ENCODE measurements at regions not wholly inside any gene's neighbourhood (a gene's known extent, or its start where the extent isn't known, plus 50 kb on each side); places are given as distances from the start of the nearest gene placed in this dataset.

DNA sequence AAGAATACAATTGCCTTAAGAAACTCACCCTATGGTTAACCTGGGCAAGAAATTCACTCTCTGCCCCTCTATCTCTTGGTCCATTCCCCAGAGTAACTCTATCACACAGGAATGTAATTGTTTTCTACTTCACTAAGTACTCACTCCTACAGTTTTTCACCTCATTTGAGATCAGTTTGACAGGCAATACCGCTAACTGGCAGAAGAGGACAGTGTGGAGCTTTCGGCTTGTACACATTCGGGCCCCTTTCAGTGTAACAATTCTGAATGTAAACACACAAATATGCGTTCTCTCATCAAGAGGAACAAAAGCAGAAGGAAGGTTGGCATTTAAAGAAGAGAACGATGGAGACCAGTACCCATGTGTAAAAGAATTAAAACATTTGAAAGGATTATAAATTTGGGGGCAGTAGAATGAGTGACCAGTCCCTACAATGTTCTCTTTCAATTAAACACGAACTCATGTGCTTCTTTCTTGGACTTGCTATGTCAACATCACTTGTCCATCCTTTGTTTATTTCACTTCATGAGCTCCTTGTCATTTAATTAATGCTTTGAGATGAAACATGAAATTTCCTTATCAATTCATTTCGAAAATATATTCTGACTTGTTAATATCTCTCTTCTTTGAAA, 188.5 kb upstream of the GRAMD2B start:
- no peak for DNase-seq (ENCODE audit: low spot score in 2 of 2, unreplicated experiment in 2 of 2)
- H3K27ac Mint-ChIP-seq, result no peak overlapping the region
- H3K4me3 Mint-ChIP-seq, result no peak overlapping the region
- TF ChIP-seq CTCF (IDR thresholded peaks at IDR 0.05; ENCODE audit: unreplicated experiment), result peak; percentile 29
- H3K9me3 Mint-ChIP-seq, result peaks cover 18% of the 10 kb centered on the region
- H3K4me1 Mint-ChIP-seq, result peaks cover 2% of the 10 kb centered on the region
- H3K27me3 Mint-ChIP-seq (ENCODE audit: low read depth), result no peaks in the 10 kb centered on the region
- no peaks in the 10 kb centered on the region for H3K36me3 Mint-ChIP-seq

DNA sequence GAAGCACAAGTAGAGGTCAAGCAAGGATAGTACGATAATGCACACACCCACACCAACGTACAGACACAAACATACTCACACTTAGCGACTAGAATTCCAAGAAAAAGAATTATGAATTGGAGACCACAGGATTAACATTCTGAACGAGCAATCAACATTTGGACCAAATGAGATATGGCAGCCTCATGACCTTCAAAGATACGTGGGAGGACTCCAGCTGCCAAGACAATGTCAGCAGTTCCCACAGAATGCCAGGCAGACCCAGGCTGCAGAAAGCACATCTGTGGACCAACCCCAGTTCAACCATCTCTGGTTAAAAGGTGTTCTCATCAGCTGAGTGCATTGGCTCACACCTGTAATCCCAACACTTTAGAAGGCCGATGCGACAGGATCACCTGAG, 187.6 kb upstream of the GRAMD2B start:
- Mint-ChIP-seq H3K4me3 (no peak overlapping the region), H3K4me1 (peaks cover 2% of the 10 kb centered on the region), H3K27ac (no peak overlapping the region), H3K36me3 (no peaks in the 10 kb centered on the region), H3K9me3 (peaks cover 9% of the 10 kb centered on the region), H3K27me3 (ENCODE audit: low read depth) (no peaks in the 10 kb centered on the region)
- no peak for TF ChIP-seq CTCF (IDR thresholded peaks at IDR 0.05; ENCODE audit: unreplicated experiment)
- DNase-seq (ENCODE audit: low spot score in 2 of 2, unreplicated experiment in 2 of 2), result no peak

DNA sequence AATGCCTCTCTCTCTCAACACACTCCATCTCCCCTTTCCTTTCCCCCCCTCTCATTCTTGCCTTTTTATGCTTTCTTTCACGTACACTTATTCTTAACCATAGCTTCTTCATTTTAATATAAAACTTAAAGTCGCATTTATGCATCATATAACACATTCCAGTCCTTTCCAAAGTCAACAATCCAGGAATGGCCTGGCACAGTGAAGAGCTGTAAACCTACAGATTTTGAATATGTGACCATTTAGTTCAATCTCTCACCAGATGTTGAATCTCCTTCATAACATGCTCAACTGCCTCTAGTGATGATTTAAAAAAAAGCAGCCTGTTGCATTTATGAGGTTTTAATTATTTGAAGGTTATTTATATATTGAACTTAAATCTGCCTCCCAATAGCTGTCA, 186.2 kb upstream of the GRAMD2B start:
- Mint-ChIP-seq H3K4me1 (peaks cover 2% of the 10 kb centered on the region), H3K27ac (no peak overlapping the region), H3K36me3 (no peaks in the 10 kb centered on the region), H3K9me3 (no peaks in the 10 kb centered on the region), H3K4me3 (no peak overlapping the region), H3K27me3 (ENCODE audit: low read depth) (no peaks in the 10 kb centered on the region)
- no peak for TF ChIP-seq CTCF (IDR thresholded peaks at IDR 0.05; ENCODE audit: unreplicated experiment)
- no peak for DNase-seq (ENCODE audit: low spot score in 2 of 2, unreplicated experiment in 2 of 2)

GRCh38 chr5:126248611-126249010, 174.6 kb upstream of the GRAMD2B start:
- TF ChIP-seq CTCF (IDR thresholded peaks at IDR 0.05; ENCODE audit: unreplicated experiment), result no peak
- H3K36me3 Mint-ChIP-seq, result no peaks in the 10 kb centered on the region
- H3K27ac Mint-ChIP-seq, result no peak overlapping the region
- no peak overlapping the region for H3K4me3 Mint-ChIP-seq
- no peaks in the 10 kb centered on the region for H3K4me1 Mint-ChIP-seq
- peaks cover 5% of the 10 kb centered on the region for H3K9me3 Mint-ChIP-seq
- DNase-seq (ENCODE audit: low spot score in 2 of 2, unreplicated experiment in 2 of 2), result no peak
- no peaks in the 10 kb centered on the region for H3K27me3 Mint-ChIP-seq (ENCODE audit: low read depth)

- no peak overlapping the region for H3K4me3 Mint-ChIP-seq
- no peak for TF ChIP-seq CTCF (IDR thresholded peaks at IDR 0.05; ENCODE audit: unreplicated experiment)
- no peaks in the 10 kb centered on the region for H3K27me3 Mint-ChIP-seq (ENCODE audit: low read depth)
- no peak for DNase-seq (ENCODE audit: low spot score in 2 of 2, unreplicated experiment in 2 of 2)
- peaks cover 9% of the 10 kb centered on the region for H3K9me3 Mint-ChIP-seq
- no peak overlapping the region for H3K27ac Mint-ChIP-seq
- H3K4me1 Mint-ChIP-seq, result no peaks in the 10 kb centered on the region
- H3K36me3 Mint-ChIP-seq, result no peaks in the 10 kb centered on the region
Observed at GRCh38 chr5:126251024-126251423, 172.2 kb upstream of the GRAMD2B start.

GRCh38 chr5:126253406-126253805, 169.8 kb upstream of the GRAMD2B start:
- Mint-ChIP-seq H3K4me3 (no peak overlapping the region), H3K27me3 (ENCODE audit: low read depth) (no peaks in the 10 kb centered on the region), H3K27ac (no peak overlapping the region), H3K9me3 (peaks cover 14% of the 10 kb centered on the region), H3K4me1 (no peaks in the 10 kb centered on the region), H3K36me3 (peaks cover 3% of the 10 kb centered on the region)
- no peak for DNase-seq (ENCODE audit: low spot score in 2 of 2, unreplicated experiment in 2 of 2)
- TF ChIP-seq CTCF (IDR thresholded peaks at IDR 0.05; ENCODE audit: unreplicated experiment), result no peak
